LNCAP (cell line): ENCODE measurements at regions not wholly inside any gene's neighbourhood (a gene's known extent, or its start where the extent isn't known, plus 50 kb on each side); places are given as distances from the start of the nearest gene placed in this dataset.

ENCODE experiments used
- TF ChIP-seq, protein P1 (sequence below): fragments of 450-650 bp; IDR thresholded peaks from 2 replicates; pipeline ENCODE4 v1.5.1; 2017; ENCODE audit warnings: mild to moderate bottlenecking

DNA sequence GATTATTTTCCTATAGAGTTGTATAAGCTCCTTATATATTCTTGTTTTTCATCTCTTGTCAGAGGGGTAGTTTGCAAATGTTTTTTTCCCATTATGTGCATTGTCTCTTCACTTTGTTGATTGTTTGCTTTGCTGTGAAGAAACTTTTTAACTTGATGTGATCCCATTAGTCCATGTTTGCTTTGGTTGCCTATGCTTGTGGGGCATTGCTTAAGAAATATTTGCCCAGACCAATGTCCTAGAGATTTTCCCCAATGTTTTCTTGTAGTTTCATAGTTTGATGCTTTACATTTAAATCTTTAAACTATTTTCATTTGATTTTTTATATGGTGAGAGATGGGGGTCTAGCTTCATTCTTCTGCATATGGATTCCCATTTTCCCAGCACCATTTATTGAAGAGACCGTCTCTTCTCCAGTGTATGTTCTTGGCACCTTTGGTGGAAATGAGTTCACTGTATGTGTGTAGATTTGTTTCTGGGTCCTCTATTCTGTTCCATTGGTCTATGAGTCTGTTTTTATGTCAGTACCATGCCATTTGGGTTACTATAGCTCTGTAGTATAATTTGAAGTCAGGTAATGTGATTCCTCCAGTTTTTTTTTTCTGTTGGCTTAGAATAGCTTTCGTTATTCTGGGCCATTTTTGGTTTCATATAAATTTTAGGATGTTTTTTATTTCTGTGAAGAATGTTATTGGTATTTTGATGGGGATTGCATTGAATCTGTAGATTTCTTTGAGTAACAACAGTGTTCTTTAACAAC lies 165.8 kb downstream of the ABCA8 start:
- TF ChIP-seq, protein P1, sequence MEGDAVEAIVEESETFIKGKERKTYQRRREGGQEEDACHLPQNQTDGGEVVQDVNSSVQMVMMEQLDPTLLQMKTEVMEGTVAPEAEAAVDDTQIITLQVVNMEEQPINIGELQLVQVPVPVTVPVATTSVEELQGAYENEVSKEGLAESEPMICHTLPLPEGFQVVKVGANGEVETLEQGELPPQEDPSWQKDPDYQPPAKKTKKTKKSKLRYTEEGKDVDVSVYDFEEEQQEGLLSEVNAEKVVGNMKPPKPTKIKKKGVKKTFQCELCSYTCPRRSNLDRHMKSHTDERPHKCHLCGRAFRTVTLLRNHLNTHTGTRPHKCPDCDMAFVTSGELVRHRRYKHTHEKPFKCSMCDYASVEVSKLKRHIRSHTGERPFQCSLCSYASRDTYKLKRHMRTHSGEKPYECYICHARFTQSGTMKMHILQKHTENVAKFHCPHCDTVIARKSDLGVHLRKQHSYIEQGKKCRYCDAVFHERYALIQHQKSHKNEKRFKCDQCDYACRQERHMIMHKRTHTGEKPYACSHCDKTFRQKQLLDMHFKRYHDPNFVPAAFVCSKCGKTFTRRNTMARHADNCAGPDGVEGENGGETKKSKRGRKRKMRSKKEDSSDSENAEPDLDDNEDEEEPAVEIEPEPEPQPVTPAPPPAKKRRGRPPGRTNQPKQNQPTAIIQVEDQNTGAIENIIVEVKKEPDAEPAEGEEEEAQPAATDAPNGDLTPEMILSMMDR, result no peak

- TF ChIP-seq, protein P1, result no peak
These were observed 169.4 kb downstream of the ABCA8 start for GRCh38 chr17:68785565-68786486.

DNA sequence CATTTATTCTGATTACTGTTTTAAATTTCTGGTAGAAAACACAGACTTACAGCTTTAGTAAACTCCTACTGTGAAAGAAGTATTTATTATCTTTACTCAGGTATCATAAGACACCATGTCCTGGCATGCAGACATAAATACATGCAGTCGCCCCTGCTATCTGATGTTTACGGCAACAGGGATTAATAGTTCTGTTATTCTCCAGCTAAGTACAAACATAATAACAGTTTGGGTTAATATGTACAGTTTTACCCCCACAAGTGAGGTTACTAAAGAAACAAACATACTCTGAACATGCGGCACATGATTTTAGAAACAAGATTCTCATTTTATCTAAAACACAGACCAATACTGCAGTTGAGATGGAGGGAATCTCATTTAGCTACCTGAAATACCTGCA lies 170.8 kb downstream of the ABCA8 start:
- TF ChIP-seq, protein P1, result no peak

DNA sequence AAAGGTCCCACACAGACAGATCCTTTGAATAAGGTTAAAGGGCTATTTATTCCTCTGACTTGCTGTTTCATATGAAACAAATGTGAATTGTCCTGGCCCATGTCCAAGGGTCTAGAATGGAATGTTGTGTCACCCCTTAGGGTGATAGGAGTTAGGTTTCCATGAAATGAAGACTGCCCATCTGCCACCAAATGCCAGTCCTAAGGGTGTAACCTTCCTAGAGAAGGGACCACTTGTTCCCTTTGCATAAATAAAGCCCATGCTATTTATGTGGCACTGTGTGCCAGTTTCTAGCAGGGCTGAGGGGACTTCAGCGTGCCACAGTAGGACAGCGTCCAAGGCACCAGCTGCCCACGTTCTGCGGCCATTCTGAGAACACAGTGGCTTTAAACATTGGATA lies 171.3 kb downstream of the ABCA8 start:
- TF ChIP-seq, protein P1, result no peak

GRCh38 chr17:68782789-68783188 lies 172.4 kb downstream of the ABCA8 start:
- TF ChIP-seq, protein P1, result no peak

DNA sequence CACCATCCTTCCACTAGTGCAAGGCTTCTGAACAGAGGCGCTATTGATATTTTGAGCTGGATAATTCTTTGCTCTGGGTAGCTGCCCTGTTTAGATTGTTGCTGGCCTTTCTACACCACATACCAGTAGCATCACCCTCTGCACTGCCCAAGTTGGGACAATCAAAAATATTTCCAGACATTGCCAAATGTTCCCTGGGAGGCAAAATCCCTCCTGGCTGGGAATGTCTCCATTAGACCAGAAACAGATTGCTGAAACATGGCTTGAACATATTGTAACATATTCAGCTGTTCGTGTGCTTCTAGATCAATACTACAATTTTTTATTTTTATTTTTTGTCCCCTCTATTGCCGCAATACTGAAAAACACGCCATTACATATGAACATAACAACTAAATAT lies 174.6 kb downstream of the ABCA8 start:
- TF ChIP-seq, protein P1, result no peak

GRCh38 chr17:68778726-68779125 lies 176.5 kb downstream of the ABCA8 start:
- TF ChIP-seq, protein P1, result no peak
